K562 (cell line): ENCODE measurements at regions not wholly inside any gene's neighbourhood (a gene's known extent, or its start where the extent isn't known, plus 50 kb on each side); places are given as distances from the start of the nearest gene placed in this dataset.

ENCODE experiments used
- ATAC-seq: fragments of 200-7000 bp; cut with Tn5 transposase; 3 replicates; pipeline ENCODE4 v1.9.1; 2020; ENCODE audit warnings: moderate library complexity
- BruUV-seq: library from RNA; stranded (reverse); fragments of 400-500 nt; replicated peaks from 2 replicates; lab custom pipeline; 2021; lab: Mats Ljungman, UMichigan
- CTCF ChIA-PET: fragments of 300-600 bp; formaldehyde crosslinking; extraction: SDS; loops from one replicate; lab custom pipeline; 2021; ENCODE audit warnings: low intra/inter-chr PET ratio; lab: Yijun Ruan, JAX
- POLR2A ChIA-PET: fragments of 300-600, 350-650 bp; sonication (Branson Sonifier 250); formaldehyde crosslinking; extraction: SDS; loops from one replicate; lab custom pipeline; 2021; ENCODE audit warnings: antibody characterized with exemption, inconsistent platforms; lab: Yijun Ruan, JAX
- DNase-seq, 4 experiments: peaks; one replicate each; pipeline versions ENCODE4 v3.0.0 to v3.0.0-alpha.2; 2011 to 2018; ENCODE audit warnings: low spot score in 3 of 4, mixed read lengths in 3 of 4; ENCODE audit errors: extremely low read depth in 1 of 4
- FAIRE-seq: peaks from 2 replicates; lab custom pipeline; 2011; peaks lifted over from hg19 to GRCh38; lab: Jason Lieb, UNC
- H2AFZ ChIP-seq: 2 replicates; pipeline ENCODE4 v1.6.0; 2011; ENCODE audit warnings: low read depth, low read length, control low read depth, inconsistent platforms
- H3K27ac ChIP-seq: fragments of 200-600 bp; 3 replicates; pipeline ENCODE4 v1.8.0; 2011; ENCODE audit warnings: low read depth, mild to moderate bottlenecking, control low read depth, inconsistent platforms, low read length, moderate library complexity, mixed read lengths; ENCODE audit errors: extremely low read depth
- H3K27me3 ChIP-seq, 2 experiments: fragments of 300-600 bp in 1 of 2; 2 replicates in 1 of 2; 3 replicates in 1 of 2; pipeline versions ENCODE4 v1.6.0 to v1.8.0; 2011; ENCODE audit warnings: inconsistent platforms in 2 of 2, low read length in 2 of 2, mild to moderate bottlenecking in 1 of 2, mixed read lengths in 1 of 2, moderate library complexity in 1 of 2; ENCODE audit not compliant: control insufficient read depth in 2 of 2, insufficient read depth in 2 of 2
- H3K36me3 ChIP-seq: fragments of 300-600 bp; 3 replicates; pipeline ENCODE4 v1.8.0; 2011; ENCODE audit warnings: mild to moderate bottlenecking, low read length, inconsistent platforms; ENCODE audit not compliant: control insufficient read depth, insufficient read depth
- H3K4me1 ChIP-seq, 2 experiments: fragments of 200-600 bp in 1 of 2; replicated peaks in 1 of 2; 2 replicates in 1 of 2; 3 replicates in 1 of 2; pipeline versions ENCODE4 v1.5.1 to v1.8.0; 2011; ENCODE audit warnings: inconsistent platforms in 2 of 2, low read length in 2 of 2, mild to moderate bottlenecking in 1 of 2, mixed read lengths in 1 of 2, moderate library complexity in 1 of 2; ENCODE audit not compliant: control insufficient read depth in 2 of 2, insufficient read depth in 2 of 2
- H3K4me2 ChIP-seq: 2 replicates; pipeline ENCODE4 v1.6.1; 2011; ENCODE audit warnings: low read length, control low read depth, inconsistent platforms, mixed read lengths; ENCODE audit not compliant: insufficient read depth
- H3K4me3 ChIP-seq: fragments of 200-600 bp; sonication (generic), shearing (Covaris generic); 2 replicates; pipeline ENCODE4 v1.5.1; 2016; ENCODE audit warnings: control low read depth, inconsistent platforms
- H3K79me2 ChIP-seq: fragments of 200-600 bp; 3 replicates; pipeline ENCODE4 v1.8.0; 2011; ENCODE audit warnings: low read length, inconsistent platforms; ENCODE audit not compliant: control insufficient read depth, insufficient read depth
- H3K9ac ChIP-seq, 2 experiments: 2 replicates each; pipeline versions ENCODE4 v1.6.0 to v1.6.1; 2011; ENCODE audit warnings: low read depth in 2 of 2, low read length in 2 of 2, control low read depth in 1 of 2, inconsistent platforms in 1 of 2, mild to moderate bottlenecking in 1 of 2, mixed read lengths in 1 of 2; ENCODE audit not compliant: insufficient read depth in 1 of 2
- H3K9me1 ChIP-seq: one replicate; pipeline ENCODE4 v1.6.0; 2011; ENCODE audit warnings: inconsistent platforms, mild to moderate bottlenecking, low read length, moderate library complexity; ENCODE audit not compliant: control insufficient read depth, insufficient read depth
- H3K9me3 ChIP-seq: replicated peaks from 2 replicates; pipeline ENCODE4 v1.5.1; 2011; ENCODE audit warnings: low read depth, low read length, inconsistent platforms; ENCODE audit not compliant: control insufficient read depth, insufficient read depth
- H4K20me1 ChIP-seq: replicated peaks from 2 replicates; pipeline ENCODE4 v1.6.1; 2011; ENCODE audit warnings: low read length, inconsistent platforms, mixed read lengths; ENCODE audit not compliant: control insufficient read depth, insufficient read depth
- CEBPB ChIP-seq: fragments of 450-650 bp; IDR thresholded peaks from 2 replicates; pipeline ENCODE4 v1.6.1; 2016; ENCODE audit warnings: missing genetic modification characterization, missing compliant biosample characterization
- E2F3 ChIP-seq: fragments of 250-450 bp; sonication (Bioruptor Pico); IDR thresholded peaks from 2 replicates; pipeline ENCODE4 v1.4.0; 2020; ENCODE audit warnings: mild to moderate bottlenecking
- GABPB1 ChIP-seq: sonication (generic); formaldehyde crosslinking; IDR thresholded peaks from 2 replicates; pipeline ENCODE4 v1.8.0; 2022; ENCODE audit warnings: mild to moderate bottlenecking, missing genetic modification reagents
- IFI16 ChIP-seq: fragments of 250-450 bp; sonication (Bioruptor Pico); IDR thresholded peaks from 2 replicates; pipeline ENCODE4 v2.1.2; 2022; ENCODE audit warnings: mild to moderate bottlenecking, inconsistent platforms
- MCM2 ChIP-seq: fragments of 450-650 bp; IDR thresholded peaks from 2 replicates; pipeline ENCODE4 v1.6.1; 2017; ENCODE audit warnings: low read depth, mild to moderate bottlenecking
- PPARD ChIP-seq: fragments of 250-450 bp; sonication (Bioruptor Pico); IDR thresholded peaks from 2 replicates; pipeline ENCODE4 v1.8.0; 2022; ENCODE audit warnings: inconsistent platforms, mild to moderate bottlenecking, moderate library complexity
- PRMT5 ChIP-seq: sonication (generic); formaldehyde crosslinking; IDR thresholded peaks from 2 replicates; pipeline ENCODE4 v1.5.0; 2020; ENCODE audit warnings: missing genetic modification reagents
- PRPF4 ChIP-seq: fragments of 200-400 bp; formaldehyde crosslinking; IDR thresholded peaks from one replicate; pipeline ENCODE4 v1.6.1; 2017; ENCODE audit warnings: low read length, low read depth, mild to moderate bottlenecking; ENCODE audit not compliant: insufficient read depth, poor library complexity, severe bottlenecking
- PTBP1 ChIP-seq: fragments of 200-400 bp; formaldehyde crosslinking; IDR thresholded peaks from 2 replicates; pipeline ENCODE4 v1.6.1; 2017; ENCODE audit warnings: low read depth, low read length
- RBM25 ChIP-seq: fragments of 200-400 bp; formaldehyde crosslinking; IDR thresholded peaks from 2 replicates; pipeline ENCODE4 v1.6.1; 2018; ENCODE audit warnings: low read length, low read depth, moderate library complexity; ENCODE audit not compliant: severe bottlenecking
- RHOXF2B ChIP-seq: fragments of 250-450 bp; sonication (Bioruptor Pico); conservative IDR thresholded peaks from 2 replicates; pipeline ENCODE4 v1.5.1; 2021
- ZC3H11A ChIP-seq: IDR thresholded peaks from 2 replicates; pipeline ENCODE4 v1.6.1; 2012; ENCODE audit warnings: low read depth, low read length, improper control_type of control experiment
- WGBS: fragments of 100-300 bp; shearing (Covaris generic); methylation state at CpG from one replicate; pipeline ENCODE4 v1.1.6; 2016; ENCODE audit warnings: low coverage, mixed read lengths; ENCODE audit not compliant: insufficient coverage; ENCODE audit errors: missing lambda C conversion rate; 5-methylcytosine and 5-hydroxymethylcytosine counted together
- in situ Hi-C: fragments of 300-500 bp; cut with MboI; formaldehyde crosslinking; loops from 4 replicates; pipeline ENCODE4 v1.15.0; 2018; ENCODE audit warnings: inconsistent platforms, mixed read lengths
- intact Hi-C: fragments of 100-400 bp; cut with micrococcal nuclease; formaldehyde crosslinking; loops from 2 replicates; pipeline ENCODE4 v1.14.2; 2022
- TF ChIP-seq, protein P1 (sequence below): sonication (generic); formaldehyde crosslinking; IDR thresholded peaks from 2 replicates; pipeline ENCODE4 v1.8.1; 2023; ENCODE audit warnings: mild to moderate bottlenecking, missing genetic modification reagents, moderate library complexity
- TF ChIP-seq, protein P2 (sequence below): fragments of 250-450 bp; sonication (Bioruptor Pico); IDR thresholded peaks from 2 replicates; pipeline ENCODE4 v1.4.0; 2020; ENCODE audit warnings: mild to moderate bottlenecking, moderate library complexity
- TF ChIP-seq, protein P3 (sequence below): IDR thresholded peaks from 2 replicates; pipeline ENCODE4 v1.6.1; 2016; ENCODE audit warnings: missing genetic modification characterization, missing compliant biosample characterization
- TF ChIP-seq, protein P4 (sequence below): fragments of 250-450 bp; sonication (Bioruptor Pico); IDR thresholded peaks from 2 replicates; pipeline ENCODE4 v1.8.0; 2022; ENCODE audit warnings: inconsistent platforms, mild to moderate bottlenecking, moderate library complexity, borderline replicate concordance

DNA sequence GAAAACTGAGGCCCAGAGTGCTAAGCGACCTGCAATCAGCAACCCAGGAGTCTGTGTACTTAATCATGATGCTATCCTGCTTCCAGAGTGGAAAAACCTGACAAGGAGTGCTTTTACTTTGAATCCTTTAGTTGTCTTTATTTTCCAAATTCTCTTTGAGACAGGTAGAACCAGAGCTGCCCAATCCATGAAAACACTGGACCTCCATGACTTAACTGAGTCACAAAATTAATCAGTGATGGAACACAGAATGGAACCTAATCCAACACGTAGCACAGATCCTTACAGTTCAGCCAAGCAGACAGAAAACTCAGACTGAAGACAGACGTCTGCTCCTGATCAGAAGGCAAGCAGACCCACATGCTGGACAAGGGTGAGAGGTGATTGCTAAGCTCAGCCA, 175.6 kb downstream of the BCL11A start:
- Histone ChIP-seq H3K9me3 (no peaks in the 10 kb centered on the region), H3K9me1 (no peaks in the 10 kb centered on the region), H3K36me3 (no peaks in the 10 kb centered on the region), H2AFZ (no peak overlapping the region), H3K79me2 (no peaks in the 10 kb centered on the region), H3K27ac (no peak overlapping the region), H3K4me2 (no peak overlapping the region), H4K20me1 (no peaks in the 10 kb centered on the region), H3K9ac (no peak overlapping the region), H3K4me1 (no peaks in the 10 kb centered on the region), H3K4me3 (no peak overlapping the region), H3K27me3 (peaks cover 0 to 7% of the 10 kb centered on the region in 2 experiments; a peak in 2 of 5 replicates)
- CTCF ChIA-PET: no interaction called here
- intact Hi-C loops: no loop called here
- FAIRE-seq (no peak), DNase-seq (no peak), ATAC-seq (no peak)
- in situ Hi-C loops: no loop called here
- no TSS peak for BruUV-seq
- POLR2A ChIA-PET: no interaction called here
- 2% methylated on average over 3 of the region's 3 CpGs for WGBS
- TF ChIP-seq, protein P1, sequence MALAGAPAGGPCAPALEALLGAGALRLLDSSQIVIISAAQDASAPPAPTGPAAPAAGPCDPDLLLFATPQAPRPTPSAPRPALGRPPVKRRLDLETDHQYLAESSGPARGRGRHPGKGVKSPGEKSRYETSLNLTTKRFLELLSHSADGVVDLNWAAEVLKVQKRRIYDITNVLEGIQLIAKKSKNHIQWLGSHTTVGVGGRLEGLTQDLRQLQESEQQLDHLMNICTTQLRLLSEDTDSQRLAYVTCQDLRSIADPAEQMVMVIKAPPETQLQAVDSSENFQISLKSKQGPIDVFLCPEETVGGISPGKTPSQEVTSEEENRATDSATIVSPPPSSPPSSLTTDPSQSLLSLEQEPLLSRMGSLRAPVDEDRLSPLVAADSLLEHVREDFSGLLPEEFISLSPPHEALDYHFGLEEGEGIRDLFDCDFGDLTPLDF (CRISPR knock-in tag): no peak
- TF ChIP-seq PPARD: no peak
- TF ChIP-seq IFI16: no peak
- TF ChIP-seq GABPB1 (CRISPR knock-in tag): no peak
- no peak for TF ChIP-seq ZC3H11A
- no peak for TF ChIP-seq RHOXF2B
- TF ChIP-seq, protein P2, sequence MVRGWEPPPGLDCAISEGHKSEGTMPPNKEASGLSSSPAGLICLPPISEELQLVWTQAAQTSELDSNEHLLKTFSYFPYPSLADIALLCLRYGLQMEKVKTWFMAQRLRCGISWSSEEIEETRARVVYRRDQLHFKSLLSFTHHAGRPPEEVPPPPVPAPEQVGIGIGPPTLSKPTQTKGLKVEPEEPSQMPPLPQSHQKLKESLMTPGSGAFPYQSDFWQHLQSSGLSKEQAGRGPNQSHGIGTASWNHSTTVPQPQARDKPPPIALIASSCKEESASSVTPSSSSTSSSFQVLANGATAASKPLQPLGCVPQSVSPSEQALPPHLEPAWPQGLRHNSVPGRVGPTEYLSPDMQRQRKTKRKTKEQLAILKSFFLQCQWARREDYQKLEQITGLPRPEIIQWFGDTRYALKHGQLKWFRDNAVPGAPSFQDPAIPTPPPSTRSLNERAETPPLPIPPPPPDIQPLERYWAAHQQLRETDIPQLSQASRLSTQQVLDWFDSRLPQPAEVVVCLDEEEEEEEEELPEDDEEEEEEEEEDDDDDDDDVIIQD (CRISPR knock-in tag): no peak
- TF ChIP-seq, protein P3, sequence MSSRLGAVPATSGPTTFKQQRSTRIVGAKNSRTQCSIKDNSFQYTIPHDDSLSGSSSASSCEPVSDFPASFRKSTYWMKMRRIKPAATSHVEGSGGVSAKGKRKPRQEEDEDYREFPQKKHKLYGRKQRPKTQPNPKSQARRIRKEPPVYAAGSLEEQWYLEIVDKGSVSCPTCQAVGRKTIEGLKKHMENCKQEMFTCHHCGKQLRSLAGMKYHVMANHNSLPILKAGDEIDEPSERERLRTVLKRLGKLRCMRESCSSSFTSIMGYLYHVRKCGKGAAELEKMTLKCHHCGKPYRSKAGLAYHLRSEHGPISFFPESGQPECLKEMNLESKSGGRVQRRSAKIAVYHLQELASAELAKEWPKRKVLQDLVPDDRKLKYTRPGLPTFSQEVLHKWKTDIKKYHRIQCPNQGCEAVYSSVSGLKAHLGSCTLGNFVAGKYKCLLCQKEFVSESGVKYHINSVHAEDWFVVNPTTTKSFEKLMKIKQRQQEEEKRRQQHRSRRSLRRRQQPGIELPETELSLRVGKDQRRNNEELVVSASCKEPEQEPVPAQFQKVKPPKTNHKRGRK (tag): no peak
- TF ChIP-seq MCM2: no peak
- no peak for TF ChIP-seq CEBPB
- TF ChIP-seq RBM25: no peak
- TF ChIP-seq PRPF4: no peak
- no peak for TF ChIP-seq PRMT5 (CRISPR knock-in tag)
- no peak for TF ChIP-seq E2F3
- TF ChIP-seq, protein P4, sequence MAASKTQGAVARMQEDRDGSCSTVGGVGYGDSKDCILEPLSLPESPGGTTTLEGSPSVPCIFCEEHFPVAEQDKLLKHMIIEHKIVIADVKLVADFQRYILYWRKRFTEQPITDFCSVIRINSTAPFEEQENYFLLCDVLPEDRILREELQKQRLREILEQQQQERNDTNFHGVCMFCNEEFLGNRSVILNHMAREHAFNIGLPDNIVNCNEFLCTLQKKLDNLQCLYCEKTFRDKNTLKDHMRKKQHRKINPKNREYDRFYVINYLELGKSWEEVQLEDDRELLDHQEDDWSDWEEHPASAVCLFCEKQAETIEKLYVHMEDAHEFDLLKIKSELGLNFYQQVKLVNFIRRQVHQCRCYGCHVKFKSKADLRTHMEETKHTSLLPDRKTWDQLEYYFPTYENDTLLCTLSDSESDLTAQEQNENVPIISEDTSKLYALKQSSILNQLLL (CRISPR knock-in tag): no peak
- no peak for TF ChIP-seq PTBP1
